T1000 (cell line): ENCODE measurements at regions not wholly inside any gene's neighbourhood (a gene's known extent, or its start where the extent isn't known, plus 50 kb on each side); places are given as distances from the start of the nearest gene placed in this dataset.

Source experiments
- DNase-seq: peaks from one replicate; lab custom pipeline; 2025; ENCODE audit warnings: mixed read lengths; lab: John Stamatoyannopoulos, UW

GRCh38 chr6:9606435-9607134 lies 808.3 kb downstream of the TFAP2A start:
- DNase-seq, result no peak

GRCh38 chr6:9594746-9595145 lies 820.1 kb downstream of the TFAP2A start:
- no peak for DNase-seq

- no peak for DNase-seq
These were observed 821.3 kb downstream of the TFAP2A start for GRCh38 chr6:9593554-9593953.

GRCh38 chr6:9583753-9584352 lies 831.0 kb downstream of the TFAP2A start:
- DNase-seq, result no peak

- DNase-seq, result no peak
These were observed 833.7 kb downstream of the TFAP2A start for GRCh38 chr6:9581155-9581554.

GRCh38 chr6:9576521-9576920 lies 838.4 kb downstream of the TFAP2A start:
- DNase-seq, result no peak

- DNase-seq, result no peak
These were observed 848.8 kb downstream of the TFAP2A start for GRCh38 chr6:9566096-9566495.

GRCh38 chr6:9564021-9564420 lies 850.9 kb downstream of the TFAP2A start:
- DNase-seq, result no peak

- DNase-seq, result no peak
These were observed 851.3 kb downstream of the TFAP2A start for GRCh38 chr6:9563568-9563967.

- no peak for DNase-seq
These were observed 860.1 kb downstream of the TFAP2A start for GRCh38 chr6:9554806-9555205.

- DNase-seq, result no peak
These were observed 860.6 kb downstream of the TFAP2A start for GRCh38 chr6:9554323-9554722.

GRCh38 chr6:9553002-9553401 lies 861.9 kb downstream of the TFAP2A start:
- no peak for DNase-seq

GRCh38 chr6:9543649-9544048 lies 871.2 kb downstream of the TFAP2A start:
- no peak for DNase-seq

GRCh38 chr6:9540534-9541126 lies 874.2 kb downstream of the TFAP2A start:
- no peak for DNase-seq

- DNase-seq, result no peak
These were observed 874.7 kb downstream of the TFAP2A start for GRCh38 chr6:9540126-9540525.

GRCh38 chr6:9539231-9539755 lies 875.6 kb downstream of the TFAP2A start:
- DNase-seq, result no peak

GRCh38 chr6:9537381-9537780 lies 877.5 kb downstream of the TFAP2A start:
- no peak for DNase-seq

GRCh38 chr6:9535106-9535505 lies 879.8 kb downstream of the TFAP2A start:
- no peak for DNase-seq

- DNase-seq, result no peak
These were observed 882.0 kb downstream of the TFAP2A start for GRCh38 chr6:9532621-9533557.

- DNase-seq, result no peak
These were observed 887.1 kb downstream of the TFAP2A start for GRCh38 chr6:9527679-9528286.

GRCh38 chr6:9523462-9523861 lies 891.4 kb downstream of the TFAP2A start:
- DNase-seq, result peak; percentile 30

GRCh38 chr6:9522101-9522500 lies 892.8 kb downstream of the TFAP2A start:
- no peak for DNase-seq
